Mesodermal cell (in vitro differentiated cells): ENCODE measurements at regions not wholly inside any gene's neighbourhood (a gene's known extent, or its start where the extent isn't known, plus 50 kb on each side); places are given as distances from the start of the nearest gene placed in this dataset.

ENCODE experiments used
- H3K27ac ChIP-seq: 2 replicates; pipeline ENCODE4 v1.7.0; 2013; ENCODE audit warnings: mild to moderate bottlenecking, low read depth, low read length, moderate library complexity; ENCODE audit not compliant: severe bottlenecking
- H3K36me3 ChIP-seq: 2 replicates; pipeline ENCODE4 v1.7.1; 2013; ENCODE audit warnings: mild to moderate bottlenecking, low read length, moderate library complexity; ENCODE audit not compliant: control insufficient read depth, insufficient read depth
- H3K4me1 ChIP-seq: one replicate; pipeline ENCODE4 v1.7.1; 2013; ENCODE audit warnings: mild to moderate bottlenecking, low read length; ENCODE audit not compliant: insufficient read depth, control insufficient read depth, poor library complexity, severe bottlenecking
- H3K4me3 ChIP-seq: 2 replicates; pipeline ENCODE4 v1.7.0; 2013; ENCODE audit warnings: low read length, control low read depth, mild to moderate bottlenecking; ENCODE audit not compliant: insufficient read depth, poor library complexity, severe bottlenecking; ENCODE audit errors: extremely low read depth
- H3K9me3 ChIP-seq: 2 replicates; pipeline ENCODE4 v1.7.1; 2013; ENCODE audit warnings: mild to moderate bottlenecking, low read length, moderate library complexity; ENCODE audit not compliant: control insufficient read depth
- WGBS, 2 experiments: methylation state at CpG; one replicate each; pipeline ENCODE4 v1.1.5; 2013; ENCODE audit warnings: missing lambda C conversion rate in 2 of 2; ENCODE audit not compliant: insufficient coverage in 2 of 2; 5-methylcytosine and 5-hydroxymethylcytosine counted together

DNA sequence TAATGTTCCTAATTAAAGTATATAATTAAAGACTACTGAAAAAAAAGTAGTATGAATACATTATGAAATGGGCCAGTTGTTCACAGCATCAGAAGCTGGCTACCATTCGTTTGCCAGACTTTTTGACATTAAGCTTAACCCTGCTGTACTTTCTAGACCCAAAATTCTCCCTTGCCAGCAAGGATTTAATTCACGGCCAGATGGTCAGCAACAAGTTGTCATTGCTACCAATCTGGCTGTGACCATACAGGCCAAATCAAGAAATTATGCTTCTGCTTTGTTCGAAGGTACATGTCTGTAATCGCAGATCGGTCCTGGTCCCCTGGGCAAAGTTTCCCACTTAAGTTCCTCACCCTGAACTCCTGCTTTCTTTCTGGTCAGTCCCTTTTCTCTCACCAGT, 217.7 kb upstream of the ATXN7L3B start:
- H3K27ac ChIP-seq = no peak overlapping the region
- H3K4me1 ChIP-seq = no peaks in the 10 kb centered on the region
- 89 to 90% methylated on average over 5 of the region's 5 CpGs for WGBS, 2 experiments

DNA sequence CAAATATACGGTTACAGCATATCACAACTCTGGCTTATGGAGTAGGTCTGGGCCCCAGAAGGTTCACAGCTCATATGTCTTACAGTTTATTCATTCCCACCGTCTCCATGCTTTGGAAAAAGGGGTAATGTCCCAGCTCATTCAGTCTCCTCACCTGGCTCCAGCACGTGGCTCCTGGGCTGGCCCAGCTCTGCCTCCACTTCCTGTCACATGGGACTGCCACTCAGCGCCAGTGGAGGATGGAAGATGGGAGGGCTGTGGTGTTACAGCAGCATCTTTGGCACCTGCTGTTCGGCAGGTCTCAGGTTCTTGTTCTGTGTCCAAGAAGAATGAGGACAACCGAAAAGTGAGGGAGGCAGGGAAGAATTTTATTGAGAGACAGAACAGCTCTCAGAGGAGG, 216.3 kb upstream of the ATXN7L3B start:
- H3K4me1 ChIP-seq = no peaks in the 10 kb centered on the region
- H3K36me3 ChIP-seq = no peaks in the 10 kb centered on the region
- 83 to 94% methylated on average over 2 to 4 of the region's 6 CpGs for WGBS, 2 experiments
- no peaks in the 10 kb centered on the region for H3K9me3 ChIP-seq
- H3K27ac ChIP-seq = no peak overlapping the region
- no peak overlapping the region for H3K4me3 ChIP-seq

More for the DNA sequence above, 217.7 kb upstream of the ATXN7L3B start:
- H3K9me3 ChIP-seq = no peaks in the 10 kb centered on the region
- no peak overlapping the region for H3K4me3 ChIP-seq
- no peaks in the 10 kb centered on the region for H3K36me3 ChIP-seq

DNA sequence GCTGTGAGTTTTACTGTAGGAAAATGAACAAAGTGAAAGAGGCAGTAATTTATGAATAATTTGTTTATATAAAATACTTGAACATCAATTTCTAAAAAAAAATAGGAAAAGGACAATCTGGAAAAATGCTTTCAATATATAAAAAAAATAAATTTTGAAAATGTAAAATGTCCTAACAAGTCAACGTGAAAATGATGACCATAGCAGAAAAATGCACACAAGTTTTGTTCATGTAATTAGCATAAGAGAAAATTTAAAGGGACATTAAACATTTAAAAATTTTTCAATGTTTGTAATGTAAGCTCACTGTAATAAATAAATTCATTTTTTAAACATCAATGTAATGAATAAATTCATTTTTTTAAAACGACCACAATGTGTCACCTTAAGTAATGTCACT, 214.8 kb upstream of the ATXN7L3B start:
- WGBS, 2 experiments = no CpG with 5 or more reads among the region's 2 CpGs

DNA sequence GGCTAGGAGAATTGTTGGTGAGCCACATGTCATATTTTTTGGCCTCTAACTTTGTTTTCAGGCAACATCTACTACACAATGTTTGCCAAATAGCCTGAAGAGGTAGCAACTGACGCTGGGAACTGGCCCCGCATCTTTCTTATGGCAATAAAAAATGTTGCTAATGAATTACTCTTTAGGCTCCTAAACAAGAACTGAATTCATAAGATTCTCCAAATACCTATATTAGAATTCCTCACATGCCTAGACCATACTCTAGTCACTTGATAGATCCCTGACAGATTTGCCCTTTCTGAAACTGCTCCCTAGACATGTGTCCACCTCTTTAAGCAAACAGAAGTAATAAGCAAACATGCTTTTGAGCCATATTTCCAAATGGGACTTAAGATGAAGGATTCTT, 209.0 kb upstream of the ATXN7L3B start:
- Histone ChIP-seq H3K27ac (no peak overlapping the region), H3K36me3 (no peaks in the 10 kb centered on the region), H3K4me1 (no peaks in the 10 kb centered on the region), H3K9me3 (no peaks in the 10 kb centered on the region), H3K4me3 (no peak overlapping the region)
- WGBS, 2 experiments = no CpG with 5 or more reads among the region's 2 CpGs

More for the DNA sequence above, 214.8 kb upstream of the ATXN7L3B start:
- Histone ChIP-seq H3K36me3 (no peaks in the 10 kb centered on the region), H3K4me3 (no peak overlapping the region), H3K27ac (no peak overlapping the region), H3K9me3 (no peaks in the 10 kb centered on the region), H3K4me1 (no peaks in the 10 kb centered on the region)

DNA sequence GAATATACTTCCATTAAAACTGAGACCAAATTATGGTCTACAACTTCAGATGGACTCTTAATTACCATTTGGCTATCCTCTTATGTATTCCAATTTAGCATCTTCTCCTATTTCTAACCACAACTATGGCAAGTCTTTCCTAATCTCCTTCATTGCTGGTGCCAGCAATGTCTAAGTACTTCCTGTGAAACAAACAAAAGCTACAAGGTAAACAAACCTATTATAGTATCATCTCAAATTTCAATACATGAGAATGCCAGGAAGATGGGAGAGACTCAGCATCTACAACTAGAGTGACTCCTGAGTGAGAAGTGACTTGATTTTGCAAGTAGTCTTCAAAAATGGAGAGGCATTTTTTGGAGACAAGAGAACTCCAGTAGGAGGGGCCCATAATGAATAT, 202.9 kb upstream of the ATXN7L3B start:
- Histone ChIP-seq H3K4me3 (no peak overlapping the region), H3K27ac (no peak overlapping the region), H3K4me1 (no peaks in the 10 kb centered on the region), H3K36me3 (no peaks in the 10 kb centered on the region), H3K9me3 (no peaks in the 10 kb centered on the region)

DNA sequence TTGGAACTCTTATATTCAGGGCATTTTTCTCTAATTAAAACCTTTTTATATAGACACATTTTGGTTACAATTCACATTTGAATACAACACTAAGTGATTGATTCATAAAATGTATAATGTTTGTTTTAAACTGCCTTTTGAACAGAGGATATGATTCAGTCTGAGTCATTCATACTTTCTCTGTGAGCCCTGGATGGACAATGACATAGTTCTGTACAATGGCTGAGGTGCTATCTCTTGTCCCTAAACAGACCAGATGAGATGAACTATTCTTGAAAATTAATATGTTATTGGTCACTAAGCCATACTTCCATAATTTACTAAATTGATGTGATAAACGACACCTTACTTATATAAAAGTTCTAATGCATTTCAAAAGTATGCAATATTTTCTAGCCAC, 199.7 kb upstream of the ATXN7L3B start:
- H3K27ac ChIP-seq = no peak overlapping the region
- WGBS, 2 experiments = no CpG with 5 or more reads among the region's 1 CpG
- H3K4me3 ChIP-seq = no peak overlapping the region
- no peaks in the 10 kb centered on the region for H3K9me3 ChIP-seq
- H3K4me1 ChIP-seq = no peaks in the 10 kb centered on the region
- no peaks in the 10 kb centered on the region for H3K36me3 ChIP-seq

DNA sequence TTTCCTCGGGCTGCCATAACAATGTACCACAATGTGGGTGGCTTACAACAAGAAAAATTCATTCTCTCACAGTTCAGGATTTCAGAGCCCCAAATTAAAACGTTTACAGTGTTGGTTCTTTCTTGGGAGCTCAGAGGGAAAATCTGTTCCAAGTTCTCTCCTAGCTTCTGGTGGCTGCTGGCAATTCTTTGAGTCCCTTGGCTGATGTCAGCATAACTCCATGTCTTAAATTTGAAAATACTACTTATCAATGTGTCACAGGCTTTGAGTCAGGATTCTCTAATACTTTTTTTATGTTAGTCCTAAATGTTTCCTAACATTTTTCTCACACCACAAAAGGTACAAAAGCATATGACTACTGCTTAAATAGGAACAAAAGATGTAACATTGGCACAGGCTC, 198.4 kb upstream of the ATXN7L3B start:
- 63 to 88% methylated on average over 1 of the region's 2 CpGs for WGBS, 2 experiments
- no peak overlapping the region for H3K27ac ChIP-seq
- H3K4me3 ChIP-seq = no peak overlapping the region
- H3K36me3 ChIP-seq = no peaks in the 10 kb centered on the region
- no peaks in the 10 kb centered on the region for H3K4me1 ChIP-seq
- H3K9me3 ChIP-seq = no peaks in the 10 kb centered on the region

DNA sequence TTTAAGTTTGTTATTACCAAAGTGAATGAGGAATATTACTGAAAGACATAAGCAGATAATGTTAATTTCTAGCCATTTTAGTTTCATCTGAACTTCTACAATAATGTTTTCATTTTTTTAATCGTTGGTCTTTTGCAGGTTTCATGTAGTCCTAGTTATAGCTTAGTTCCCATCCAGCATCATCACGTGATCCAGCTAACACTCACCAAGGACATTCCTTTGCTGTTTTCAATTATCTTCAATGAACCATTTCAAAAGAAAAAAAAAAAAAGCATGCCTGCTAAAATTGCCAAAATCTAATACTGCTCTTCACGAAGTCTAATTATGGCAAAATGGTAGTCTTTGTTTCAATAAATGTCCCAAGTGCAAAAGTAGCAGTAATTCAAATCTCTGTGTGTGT, 187.7 kb upstream of the ATXN7L3B start:
- H3K4me1 ChIP-seq = no peaks in the 10 kb centered on the region
- WGBS, 2 experiments = 100% methylated on average over 2 of the region's 3 CpGs; no CpG with 5 or more reads in 1 of the 2 experiments
- H3K36me3 ChIP-seq = no peaks in the 10 kb centered on the region
- H3K9me3 ChIP-seq = no peaks in the 10 kb centered on the region
- H3K27ac ChIP-seq = no peak overlapping the region
- no peak overlapping the region for H3K4me3 ChIP-seq

DNA sequence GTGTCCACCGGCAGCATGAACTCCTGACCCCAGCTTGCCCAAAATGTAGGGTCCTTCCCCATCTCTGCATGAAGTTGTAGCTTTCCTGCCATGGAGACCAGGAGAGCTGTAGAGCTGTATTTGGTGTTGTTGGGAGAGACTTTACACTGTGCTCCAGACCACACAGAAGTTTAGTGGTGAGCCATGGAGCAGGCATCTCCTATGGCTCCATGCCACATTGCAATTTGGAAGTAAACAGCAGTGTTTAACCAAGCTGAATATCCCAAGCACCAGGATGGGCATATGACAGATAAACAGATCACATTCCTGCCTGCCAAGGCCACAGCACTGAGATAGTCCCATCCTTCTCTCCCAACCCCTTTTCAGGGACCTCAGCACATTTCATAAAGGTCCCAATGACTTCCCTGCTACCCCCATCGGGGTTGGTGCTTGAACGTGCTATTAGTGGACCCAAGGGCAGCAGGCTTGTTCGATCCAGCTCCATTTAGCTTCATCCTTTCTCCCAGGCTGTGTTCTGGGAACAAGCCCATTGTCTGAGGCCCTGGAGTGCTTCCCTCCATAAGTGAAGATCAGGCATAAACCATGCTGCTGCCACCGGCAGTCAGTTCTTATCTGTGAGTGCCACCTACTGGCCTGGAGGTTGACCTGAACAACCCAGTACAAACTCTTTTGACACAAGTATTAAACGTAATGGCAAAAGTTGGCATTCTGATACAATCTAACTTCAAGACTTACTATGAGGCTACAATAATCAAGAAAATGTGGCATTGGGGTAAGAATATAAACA, 172.3 kb upstream of the ATXN7L3B start:
- no peaks in the 10 kb centered on the region for H3K36me3 ChIP-seq
- H3K4me3 ChIP-seq = no peak overlapping the region
- WGBS, 2 experiments = 88 to 100% methylated on average over 4 to 5 of the region's 6 CpGs
- no peak overlapping the region for H3K27ac ChIP-seq
- H3K9me3 ChIP-seq = no peaks in the 10 kb centered on the region
- no peaks in the 10 kb centered on the region for H3K4me1 ChIP-seq

DNA sequence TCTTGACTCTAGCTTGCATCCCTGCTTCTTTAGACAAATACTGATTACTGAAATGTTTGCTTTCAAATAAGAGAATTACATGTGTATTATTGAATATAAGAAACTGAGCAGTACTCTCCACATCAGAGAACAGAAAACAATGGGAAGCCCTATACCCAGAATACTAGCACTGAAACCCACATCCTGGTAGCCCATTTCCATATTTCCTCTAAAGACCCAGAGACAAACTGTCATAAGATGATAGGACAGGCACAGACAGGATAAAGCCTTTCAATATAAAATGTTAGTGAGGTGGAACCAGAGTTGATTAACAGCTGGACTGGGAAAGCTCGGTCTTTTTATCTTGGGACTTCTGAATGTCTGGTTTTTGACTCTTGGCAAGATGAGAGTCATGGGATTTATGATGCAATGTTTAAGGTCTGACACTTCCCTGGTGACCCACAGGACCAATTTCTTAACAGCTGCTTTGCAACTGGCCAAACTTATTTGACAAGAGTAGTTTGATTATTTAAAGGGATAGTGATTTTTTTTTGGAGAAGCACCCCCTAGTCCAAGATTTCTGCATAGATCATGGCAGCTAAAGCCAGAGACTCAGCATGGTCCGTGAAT, 166.9 kb upstream of the ATXN7L3B start:
- Histone ChIP-seq H3K27ac (no peak overlapping the region), H3K4me1 (no peaks in the 10 kb centered on the region), H3K9me3 (no peaks in the 10 kb centered on the region), H3K4me3 (no peak overlapping the region), H3K36me3 (no peaks in the 10 kb centered on the region)
- WGBS, 2 experiments = 80 to 89% methylated on average over 1 of the region's 2 CpGs

DNA sequence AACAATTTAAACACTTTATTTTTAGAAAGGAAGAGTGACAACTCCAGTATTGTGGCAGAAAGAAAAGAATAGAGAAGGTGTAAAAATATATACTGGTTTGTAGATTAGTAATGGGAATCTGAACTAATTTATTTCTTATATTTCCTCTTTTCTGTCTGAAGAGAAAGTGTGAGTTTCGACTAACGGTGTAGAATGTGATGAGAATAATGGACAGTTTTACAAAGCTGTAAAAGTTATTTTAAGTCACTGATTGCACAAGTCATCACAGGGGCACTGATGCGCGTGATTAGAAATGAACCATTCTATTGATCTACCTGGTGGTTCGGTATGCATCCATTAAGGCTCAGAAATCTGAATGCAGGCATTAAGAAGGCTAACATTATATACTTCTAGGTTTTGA, 158.5 kb upstream of the ATXN7L3B start:
- Histone ChIP-seq H3K36me3 (no peaks in the 10 kb centered on the region), H3K9me3 (no peaks in the 10 kb centered on the region), H3K4me1 (no peaks in the 10 kb centered on the region), H3K27ac (no peak overlapping the region), H3K4me3 (no peak overlapping the region)
- WGBS, 2 experiments = 92% methylated on average over 2 to 5 of the region's 5 CpGs
